22Rv1 (cell line): ENCODE measurements at regions not wholly inside any gene's neighbourhood (a gene's known extent, or its start where the extent isn't known, plus 50 kb on each side); places are given as distances from the start of the nearest gene placed in this dataset.

Source experiments
- CTCF ChIP-seq: fragments of 450-650 bp; IDR thresholded peaks from 2 replicates; pipeline ENCODE4 v1.5.1; 2017; ENCODE audit warnings: mild to moderate bottlenecking
- ZFX ChIP-seq: fragments of 450-650 bp; IDR thresholded peaks from 2 replicates; pipeline ENCODE4 v1.6.1; 2017; ENCODE audit warnings: antibody characterized with exemption, borderline replicate concordance

DNA sequence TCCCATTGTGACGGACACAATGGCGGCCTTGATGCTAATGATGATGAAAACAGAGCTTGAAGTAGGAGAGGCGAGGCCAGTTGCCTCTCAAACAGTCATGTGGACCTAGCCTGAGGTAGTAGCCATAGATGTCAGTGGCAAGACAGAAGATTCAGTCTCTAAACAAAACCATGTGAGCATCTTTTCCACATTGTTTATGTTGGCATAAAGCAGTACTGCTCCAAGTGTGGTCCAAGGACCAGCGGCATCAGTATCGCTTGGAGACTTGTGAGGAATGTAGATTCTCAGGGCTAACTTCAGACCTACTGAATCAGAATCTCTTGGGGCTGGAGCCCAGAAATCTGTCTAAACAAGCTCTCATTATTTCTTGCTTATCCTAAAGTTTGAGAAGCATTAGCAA is 312.8 kb upstream of the JAG1 start:
- TF ChIP-seq CTCF (no peak), ZFX (no peak)
